ENCODE measurements at regions not wholly inside any gene's neighbourhood (a gene's known extent, or its start where the extent isn't known, plus 50 kb on each side); places are given as distances from the start of the nearest gene placed in this dataset.

GRCh38 chr12:127310548-127310947 is 956.4 kb upstream of the TMEM132C start:
- Histone ChIP-seq H3K27me3 (ENCODE audit: low read depth, low read length) (no peaks in the 10 kb centered on the region), H3K36me3 (ENCODE audit: control insufficient read depth in 1 of 2, insufficient read depth in 2 of 2, low read length in 2 of 2) (no peaks in the 10 kb centered on the region), H3K27ac (ENCODE audit: low read length) (no peak overlapping the region), H3K4me1 (ENCODE audit: control insufficient read depth in 1 of 2, insufficient read depth in 2 of 2, low read length in 2 of 2) (no peaks in the 10 kb centered on the region), H3K9me3 (ENCODE audit: control insufficient read depth in 1 of 2, low read length in 2 of 2) (no peaks in the 10 kb centered on the region), H3K4me3 (ENCODE audit: low read depth in 1 of 2, low read length in 2 of 2) (no peak overlapping the region)

GRCh38 chr12:127311720-127312364 is 955.1 kb upstream of the TMEM132C start:
- Histone ChIP-seq H3K9me3 (ENCODE audit: control insufficient read depth in 1 of 2, low read length in 2 of 2) (no peaks in the 10 kb centered on the region), H3K27ac (ENCODE audit: low read length) (no peak overlapping the region), H3K27me3 (ENCODE audit: low read depth, low read length) (no peaks in the 10 kb centered on the region), H3K4me3 (ENCODE audit: low read depth in 1 of 2, low read length in 2 of 2) (no peak overlapping the region), H3K4me1 (ENCODE audit: control insufficient read depth in 1 of 2, insufficient read depth in 2 of 2, low read length in 2 of 2) (no peaks in the 10 kb centered on the region), H3K36me3 (ENCODE audit: control insufficient read depth in 1 of 2, insufficient read depth in 2 of 2, low read length in 2 of 2) (no peaks in the 10 kb centered on the region)

- Histone ChIP-seq H3K9me3 (ENCODE audit: control insufficient read depth in 1 of 2, low read length in 2 of 2) (no peaks in the 10 kb centered on the region), H3K27ac (ENCODE audit: low read length) (no peak overlapping the region), H3K36me3 (ENCODE audit: control insufficient read depth in 1 of 2, insufficient read depth in 2 of 2, low read length in 2 of 2) (no peaks in the 10 kb centered on the region), H3K27me3 (ENCODE audit: low read depth, low read length) (no peaks in the 10 kb centered on the region), H3K4me3 (ENCODE audit: low read depth in 1 of 2, low read length in 2 of 2) (no peak overlapping the region), H3K4me1 (ENCODE audit: control insufficient read depth in 1 of 2, insufficient read depth in 2 of 2, low read length in 2 of 2) (no peaks in the 10 kb centered on the region)
Measured at GRCh38 chr12:127324681-127325080, 942.3 kb upstream of the TMEM132C start.

- H3K36me3 ChIP-seq (ENCODE audit: control insufficient read depth in 1 of 2, insufficient read depth in 2 of 2, low read length in 2 of 2), result no peaks in the 10 kb centered on the region
- no peaks in the 10 kb centered on the region for H3K9me3 ChIP-seq (ENCODE audit: control insufficient read depth in 1 of 2, low read length in 2 of 2)
Measured at GRCh38 chr12:127327986-127328385, 939.0 kb upstream of the TMEM132C start.

GRCh38 chr12:127328867-127329266 is 938.1 kb upstream of the TMEM132C start:
- Histone ChIP-seq H3K4me3 (ENCODE audit: low read depth in 1 of 2, low read length in 2 of 2) (no peak overlapping the region), H3K36me3 (ENCODE audit: control insufficient read depth in 1 of 2, insufficient read depth in 2 of 2, low read length in 2 of 2) (no peaks in the 10 kb centered on the region), H3K27ac (ENCODE audit: low read length) (no peak overlapping the region), H3K9me3 (ENCODE audit: control insufficient read depth in 1 of 2, low read length in 2 of 2) (no peaks in the 10 kb centered on the region), H3K27me3 (ENCODE audit: low read depth, low read length) (no peaks in the 10 kb centered on the region), H3K4me1 (ENCODE audit: control insufficient read depth in 1 of 2, insufficient read depth in 2 of 2, low read length in 2 of 2) (no peaks in the 10 kb centered on the region)

More at GRCh38 chr12:127327986-127328385, 939.0 kb upstream of the TMEM132C start:
- Histone ChIP-seq H3K27me3 (ENCODE audit: low read depth, low read length) (no peaks in the 10 kb centered on the region), H3K27ac (ENCODE audit: low read length) (no peak overlapping the region), H3K4me3 (ENCODE audit: low read depth in 1 of 2, low read length in 2 of 2) (no peak overlapping the region), H3K4me1 (ENCODE audit: control insufficient read depth in 1 of 2, insufficient read depth in 2 of 2, low read length in 2 of 2) (no peaks in the 10 kb centered on the region)

- H3K9me3 ChIP-seq (ENCODE audit: control insufficient read depth in 1 of 2, low read length in 2 of 2), result no peaks in the 10 kb centered on the region
- H3K4me3 ChIP-seq (ENCODE audit: low read depth in 1 of 2, low read length in 2 of 2), result no peak overlapping the region
- no peaks in the 10 kb centered on the region for H3K4me1 ChIP-seq (ENCODE audit: control insufficient read depth in 1 of 2, insufficient read depth in 2 of 2, low read length in 2 of 2)
- H3K27me3 ChIP-seq (ENCODE audit: low read depth, low read length), result no peaks in the 10 kb centered on the region
- no peaks in the 10 kb centered on the region for H3K36me3 ChIP-seq (ENCODE audit: control insufficient read depth in 1 of 2, insufficient read depth in 2 of 2, low read length in 2 of 2)
- H3K27ac ChIP-seq (ENCODE audit: low read length), result no peak overlapping the region
Measured at GRCh38 chr12:127334365-127334764, 932.6 kb upstream of the TMEM132C start.

GRCh38 chr12:127334912-127335644 is 931.9 kb upstream of the TMEM132C start:
- Histone ChIP-seq H3K9me3 (ENCODE audit: control insufficient read depth in 1 of 2, low read length in 2 of 2) (no peaks in the 10 kb centered on the region), H3K27me3 (ENCODE audit: low read depth, low read length) (no peaks in the 10 kb centered on the region), H3K36me3 (ENCODE audit: control insufficient read depth in 1 of 2, insufficient read depth in 2 of 2, low read length in 2 of 2) (no peaks in the 10 kb centered on the region), H3K27ac (ENCODE audit: low read length) (no peak overlapping the region), H3K4me3 (ENCODE audit: low read depth in 1 of 2, low read length in 2 of 2) (no peak overlapping the region), H3K4me1 (ENCODE audit: control insufficient read depth in 1 of 2, insufficient read depth in 2 of 2, low read length in 2 of 2) (no peaks in the 10 kb centered on the region)

- H3K27ac ChIP-seq (ENCODE audit: low read length), result no peak overlapping the region
- no peaks in the 10 kb centered on the region for H3K36me3 ChIP-seq (ENCODE audit: control insufficient read depth in 1 of 2, insufficient read depth in 2 of 2, low read length in 2 of 2)
- no peaks in the 10 kb centered on the region for H3K4me1 ChIP-seq (ENCODE audit: control insufficient read depth in 1 of 2, insufficient read depth in 2 of 2, low read length in 2 of 2)
- H3K9me3 ChIP-seq (ENCODE audit: control insufficient read depth in 1 of 2, low read length in 2 of 2), result no peaks in the 10 kb centered on the region
- H3K27me3 ChIP-seq (ENCODE audit: low read depth, low read length), result no peaks in the 10 kb centered on the region
- no peak overlapping the region for H3K4me3 ChIP-seq (ENCODE audit: low read depth in 1 of 2, low read length in 2 of 2)
Measured at GRCh38 chr12:127336416-127336815, 930.6 kb upstream of the TMEM132C start.

- Histone ChIP-seq H3K4me3 (ENCODE audit: low read depth in 1 of 2, low read length in 2 of 2) (no peak overlapping the region), H3K27me3 (ENCODE audit: low read depth, low read length) (no peaks in the 10 kb centered on the region), H3K4me1 (ENCODE audit: control insufficient read depth in 1 of 2, insufficient read depth in 2 of 2, low read length in 2 of 2) (no peaks in the 10 kb centered on the region), H3K9me3 (ENCODE audit: control insufficient read depth in 1 of 2, low read length in 2 of 2) (no peaks in the 10 kb centered on the region), H3K27ac (ENCODE audit: low read length) (no peak overlapping the region), H3K36me3 (ENCODE audit: control insufficient read depth in 1 of 2, insufficient read depth in 2 of 2, low read length in 2 of 2) (no peaks in the 10 kb centered on the region)
Measured at GRCh38 chr12:127339065-127339464, 927.9 kb upstream of the TMEM132C start.

- Histone ChIP-seq H3K4me3 (ENCODE audit: low read depth in 1 of 2, low read length in 2 of 2) (no peak overlapping the region), H3K27me3 (ENCODE audit: low read depth, low read length) (no peaks in the 10 kb centered on the region), H3K27ac (ENCODE audit: low read length) (no peak overlapping the region), H3K4me1 (ENCODE audit: control insufficient read depth in 1 of 2, insufficient read depth in 2 of 2, low read length in 2 of 2) (no peaks in the 10 kb centered on the region), H3K9me3 (ENCODE audit: control insufficient read depth in 1 of 2, low read length in 2 of 2) (no peaks in the 10 kb centered on the region), H3K36me3 (ENCODE audit: control insufficient read depth in 1 of 2, insufficient read depth in 2 of 2, low read length in 2 of 2) (no peaks in the 10 kb centered on the region)
Measured at GRCh38 chr12:127340381-127340780, 926.6 kb upstream of the TMEM132C start.

GRCh38 chr12:127342861-127343260 is 924.1 kb upstream of the TMEM132C start:
- H3K9me3 ChIP-seq (ENCODE audit: control insufficient read depth in 1 of 2, low read length in 2 of 2), result no peaks in the 10 kb centered on the region
- no peaks in the 10 kb centered on the region for H3K36me3 ChIP-seq (ENCODE audit: control insufficient read depth in 1 of 2, insufficient read depth in 2 of 2, low read length in 2 of 2)
- no peaks in the 10 kb centered on the region for H3K4me1 ChIP-seq (ENCODE audit: control insufficient read depth in 1 of 2, insufficient read depth in 2 of 2, low read length in 2 of 2)
- H3K27me3 ChIP-seq (ENCODE audit: low read depth, low read length), result no peaks in the 10 kb centered on the region
- no peak overlapping the region for H3K27ac ChIP-seq (ENCODE audit: low read length)
- no peak overlapping the region for H3K4me3 ChIP-seq (ENCODE audit: low read depth in 1 of 2, low read length in 2 of 2)

GRCh38 chr12:127343940-127344339 is 923.0 kb upstream of the TMEM132C start:
- Histone ChIP-seq H3K4me1 (ENCODE audit: control insufficient read depth in 1 of 2, insufficient read depth in 2 of 2, low read length in 2 of 2) (no peaks in the 10 kb centered on the region), H3K27ac (ENCODE audit: low read length) (no peak overlapping the region), H3K36me3 (ENCODE audit: control insufficient read depth in 1 of 2, insufficient read depth in 2 of 2, low read length in 2 of 2) (no peaks in the 10 kb centered on the region), H3K27me3 (ENCODE audit: low read depth, low read length) (no peaks in the 10 kb centered on the region), H3K4me3 (ENCODE audit: low read depth in 1 of 2, low read length in 2 of 2) (no peak overlapping the region), H3K9me3 (ENCODE audit: control insufficient read depth in 1 of 2, low read length in 2 of 2) (no peaks in the 10 kb centered on the region)

Measured in muscle layer of duodenum (tissue), 2 donors.